Panc1 (cell line): ENCODE measurements at regions not wholly inside any gene's neighbourhood (a gene's known extent, or its start where the extent isn't known, plus 50 kb on each side); places are given as distances from the start of the nearest gene placed in this dataset.

Source experiments
- ATAC-seq: fragments of 200-7000 bp; cut with Tn5 transposase; 2 replicates; pipeline ENCODE4 v1.9.1; 2020; ENCODE audit warnings: mild to moderate bottlenecking, moderate library complexity
- BruUV-seq: library from RNA; stranded (reverse); fragments of 400-500 nt; replicated peaks from 2 replicates; lab custom pipeline; 2021; lab: Mats Ljungman, UMichigan
- CTCF ChIA-PET: fragments of 300-600 bp; sonication (Branson Sonifier 250); formaldehyde crosslinking; loops from one replicate; lab custom pipeline; 2022; ENCODE audit warnings: antibody characterized with exemption; lab: Charles Lee
- POLR2A ChIA-PET: fragments of 300-600 bp; sonication (Branson Sonifier 250); formaldehyde crosslinking; loops from one replicate; lab custom pipeline; 2022; ENCODE audit warnings: antibody characterized with exemption; lab: Charles Lee
- DNase-seq: peaks from one replicate; pipeline ENCODE4 v3.0.0-alpha.2; 2010; ENCODE audit warnings: low read depth, low spot score
- H3K27ac ChIP-seq: 2 replicates; pipeline ENCODE4 v1.5.1; 2011; ENCODE audit warnings: mild to moderate bottlenecking, low read length, inconsistent platforms
- H3K27me3 ChIP-seq: fragments of 200-500 bp; sonication (Bioruptor generic); 2 replicates; pipeline ENCODE4 v1.6.0; 2014; ENCODE audit warnings: low read length, inconsistent platforms; ENCODE audit not compliant: control insufficient read depth, insufficient read depth
- H3K36me3 ChIP-seq: fragments of 200-500 bp; sonication (Bioruptor generic); 2 replicates; pipeline ENCODE4 v1.5.1; 2014; ENCODE audit warnings: inconsistent platforms, mild to moderate bottlenecking, low read length, moderate library complexity; ENCODE audit not compliant: control insufficient read depth, insufficient read depth
- H3K4me1 ChIP-seq: 2 replicates; pipeline ENCODE4 v1.5.1; 2011; ENCODE audit warnings: inconsistent platforms, mild to moderate bottlenecking, low read length, moderate library complexity; ENCODE audit not compliant: control insufficient read depth, insufficient read depth
- H3K4me3 ChIP-seq, 2 experiments: 2 replicates each; pipeline ENCODE4 v1.5.1; 2011 to 2012; ENCODE audit warnings: low read depth in 2 of 2, low read length in 2 of 2, mild to moderate bottlenecking in 2 of 2, inconsistent platforms in 1 of 2, moderate library complexity in 1 of 2
- H3K9me3 ChIP-seq: fragments of 200-500 bp; sonication (Bioruptor generic); 2 replicates; pipeline ENCODE4 v1.5.1; 2014; ENCODE audit warnings: low read depth, mild to moderate bottlenecking, inconsistent platforms, low read length, moderate library complexity; ENCODE audit not compliant: control insufficient read depth, insufficient read depth
- CTCF ChIP-seq: fragments of 450-650 bp; IDR thresholded peaks from 2 replicates; pipeline ENCODE4 v1.5.1; 2017; ENCODE audit warnings: mild to moderate bottlenecking
- POLR2AphosphoS5 ChIP-seq: IDR thresholded peaks from 2 replicates; pipeline ENCODE4 v1.6.1; 2012; ENCODE audit warnings: mild to moderate bottlenecking, low read depth, low read length, moderate library complexity
- REST ChIP-seq, 2 experiments: IDR thresholded peaks; 2 replicates each; pipeline ENCODE4 v1.6.1; 2011 to 2012; ENCODE audit warnings: low read depth in 2 of 2, control low read depth in 1 of 2, low read length in 1 of 2, mild to moderate bottlenecking in 1 of 2, moderate library complexity in 1 of 2; ENCODE audit not compliant: insufficient read depth in 1 of 2
- SIN3A ChIP-seq: IDR thresholded peaks from 2 replicates; pipeline ENCODE4 v1.6.1; 2012; ENCODE audit warnings: low read depth, mild to moderate bottlenecking, low read length, moderate library complexity, borderline replicate concordance; ENCODE audit not compliant: insufficient read depth
- TCF7L2 ChIP-seq: IDR thresholded peaks from 2 replicates; pipeline ENCODE4 v1.6.1; 2011; ENCODE audit warnings: mild to moderate bottlenecking, low read depth, low read length, inconsistent platforms
- in situ Hi-C: cut with HindIII; loops from 2 replicates; pipeline ENCODE4 v1.10.0; 2016; ENCODE audit warnings: low sequenced_read_pairs, low pct_unique_long_range_greater_than_20kb
- intact Hi-C: fragments of 100-400 bp; cut with micrococcal nuclease; formaldehyde crosslinking; loops from one replicate; pipeline ENCODE4 v1.10.0; 2022; ENCODE audit not compliant: unreplicated experiment

GRCh38 chr14:104302794-104303405, 164.5 kb downstream of the KIF26A start:
- BruUV-seq = no TSS peak
- H3K9me3 ChIP-seq = no peaks in the 10 kb centered on the region
- no peak overlapping the region for H3K4me3 ChIP-seq
- DNase-seq = no peak
- CTCF ChIA-PET = no interaction called here
- peak; percentile 46; the same call in 1 of the 2 replicates for ATAC-seq
- H3K4me1 ChIP-seq = no peaks in the 10 kb centered on the region
- POLR2A ChIA-PET = no interaction called here
- H3K36me3 ChIP-seq = no peaks in the 10 kb centered on the region
- in situ Hi-C loops (no loop called here), intact Hi-C loops (no loop called here)
- no peaks in the 10 kb centered on the region for H3K27me3 ChIP-seq
- TF ChIP-seq REST (IDR thresholded peaks at IDR 0.05; ENCODE audit: insufficient read depth in 1 of 2, low read depth in 2 of 2, low read length in 1 of 2) = no peak; a peak in 1 of 4 replicates
- no peak for TF ChIP-seq CTCF
- TF ChIP-seq TCF7L2 = no peak
- TF ChIP-seq SIN3A = no peak
- TF ChIP-seq POLR2AphosphoS5 = no peak
- H3K27ac ChIP-seq = no peak overlapping the region

- ChIA-PET CTCF (interaction anchor here (0.6 kb wide), 1 partner anchor 160 kb away, joined by 3 read pairs; no protein-coding TSS in a partner anchor), POLR2A (no interaction called here)
- intact Hi-C loops (no loop called here), in situ Hi-C loops (no loop called here)
- Histone ChIP-seq H3K36me3 (no peaks in the 10 kb centered on the region), H3K27me3 (no peaks in the 10 kb centered on the region), H3K9me3 (no peaks in the 10 kb centered on the region), H3K4me1 (no peaks in the 10 kb centered on the region), H3K27ac (no peak overlapping the region), H3K4me3 (no peak overlapping the region)
- TF ChIP-seq TCF7L2 (no peak), SIN3A (no peak), REST (IDR thresholded peaks at IDR 0.05; ENCODE audit: insufficient read depth in 1 of 2, low read depth in 2 of 2, low read length in 1 of 2) (no peak), CTCF (no peak), POLR2AphosphoS5 (no peak)
- no TSS peak for BruUV-seq
- DNase-seq (no peak), ATAC-seq (no peak)
Measured at GRCh38 chr14:104303705-104304425, 165.5 kb downstream of the KIF26A start.
